ENCODE measurements at regions not wholly inside any gene's neighbourhood (a gene's known extent, or its start where the extent isn't known, plus 50 kb on each side); places are given as distances from the start of the nearest gene placed in this dataset.

GRCh38 chr5:68419081-68419636, 203.6 kb downstream of the PIK3R1 start:
- TF ChIP-seq CTCF (conservative IDR thresholded peaks at IDR 0.05) (no peak), ZFX (IDR thresholded peaks at IDR 0.05) (no peak)
